ENCODE measurements at regions not wholly inside any gene's neighbourhood (a gene's known extent, or its start where the extent isn't known, plus 50 kb on each side); places are given as distances from the start of the nearest gene placed in this dataset.

DNA sequence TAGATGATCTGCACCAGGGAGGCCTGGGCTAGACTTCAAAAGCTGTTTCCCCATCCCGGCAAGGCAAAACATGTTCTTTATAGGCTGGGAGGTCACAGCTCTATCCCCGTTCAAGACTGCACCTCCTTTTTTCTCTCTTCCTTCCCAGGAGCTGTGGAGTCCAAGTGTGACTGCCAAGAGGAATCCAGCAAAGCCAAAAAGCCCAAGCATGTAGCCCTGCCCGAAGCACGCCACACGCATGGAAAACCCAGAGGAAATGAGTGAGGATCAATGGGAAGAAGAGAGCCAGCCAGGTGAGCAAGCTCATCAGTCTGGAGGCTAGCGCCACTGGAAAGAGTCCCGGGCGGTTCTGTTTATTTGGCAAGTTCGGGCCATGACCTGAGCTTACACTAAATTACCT is 240.4 kb downstream of the PRL start:
- Histone ChIP-seq H3K56ac (ENCODE audit: extremely low read depth, insufficient read depth, low read length) (no peak overlapping the region), H3K79me1 (ENCODE audit: low read depth in 1 of 2, low read length in 2 of 2) (no peaks in the 10 kb centered on the region), H3K14ac (replicated peaks; ENCODE audit: low read depth, low read length) (no peak overlapping the region), H3K4ac (ENCODE audit: low read depth, low read length) (no peak overlapping the region), H2BK5ac (ENCODE audit: low read depth, low read length, poor library complexity, severe bottlenecking) (no peak overlapping the region), H4K8ac (ENCODE audit: low read depth in 2 of 2, low read length in 2 of 2) (no peak overlapping the region), H3K9me1 (ENCODE audit: insufficient read depth, low read length) (no peaks in the 10 kb centered on the region), H3K18ac (ENCODE audit: low read depth, low read length) (no peak overlapping the region), H3K23ac (ENCODE audit: low read depth, low read length) (no peak overlapping the region), H3K9me3 (ENCODE audit: control insufficient read depth, insufficient read depth, low read length) (peaks cover 3% of the 10 kb centered on the region; the same call in 1 of the 2 replicates), H4K91ac (ENCODE audit: insufficient read depth, low read depth, low read length) (no peak overlapping the region), H2BK120ac (ENCODE audit: low read depth, low read length) (no peak overlapping the region), H3K4me1 (ENCODE audit: control insufficient read depth, insufficient read depth, low read length) (no peaks in the 10 kb centered on the region), H2BK20ac (ENCODE audit: low read depth, low read length) (no peak overlapping the region), H2AK5ac (ENCODE audit: low read depth, low read length) (no peak overlapping the region), H3K27me3 (ENCODE audit: control insufficient read depth, insufficient read depth, low read length) (no peaks in the 10 kb centered on the region), H4K5ac (ENCODE audit: low read depth, low read length) (no peak overlapping the region), H4K20me1 (ENCODE audit: insufficient read depth, low read length) (no peaks in the 10 kb centered on the region), H3K4me2 (ENCODE audit: low read depth, low read length) (no peak overlapping the region), H2AFZ (replicated peaks; ENCODE audit: low read length, poor library complexity) (no peak overlapping the region), H2BK15ac (ENCODE audit: low read depth, low read length) (no peak overlapping the region), H3K4me3 (ENCODE audit: insufficient read depth, low read depth, low read length) (no peak overlapping the region), H3K36me3 (ENCODE audit: control insufficient read depth, insufficient read depth, low read length) (peaks cover 2% of the 10 kb centered on the region; the same call in 1 of the 2 replicates), H2AK9ac (replicated peaks; ENCODE audit: low read depth, low read length, poor library complexity) (no peak overlapping the region), H3K27ac (ENCODE audit: insufficient read depth, low read length) (no peak overlapping the region), H3K9ac (ENCODE audit: low read depth, low read length) (no peak overlapping the region)
- intact Hi-C loops (cut with micrococcal nuclease) = no loop called here
- in situ Hi-C loops (cut with MboI; ENCODE audit: low sequenced_read_pairs) = no loop called here
- POLR2A ChIA-PET (ENCODE audit: unreplicated experiment) = no interaction called here
- TF ChIP-seq RCOR1 (IDR thresholded peaks at IDR 0.05; ENCODE audit: insufficient replicate concordance, low read length) = no peak
- no peak for TF ChIP-seq MAZ (IDR thresholded peaks at IDR 0.05; ENCODE audit: borderline replicate concordance, low read depth, low read length)
- TF ChIP-seq FOS (IDR thresholded peaks at IDR 0.05; ENCODE audit: low read depth, low read length) = no peak
- TF ChIP-seq, protein P1, sequence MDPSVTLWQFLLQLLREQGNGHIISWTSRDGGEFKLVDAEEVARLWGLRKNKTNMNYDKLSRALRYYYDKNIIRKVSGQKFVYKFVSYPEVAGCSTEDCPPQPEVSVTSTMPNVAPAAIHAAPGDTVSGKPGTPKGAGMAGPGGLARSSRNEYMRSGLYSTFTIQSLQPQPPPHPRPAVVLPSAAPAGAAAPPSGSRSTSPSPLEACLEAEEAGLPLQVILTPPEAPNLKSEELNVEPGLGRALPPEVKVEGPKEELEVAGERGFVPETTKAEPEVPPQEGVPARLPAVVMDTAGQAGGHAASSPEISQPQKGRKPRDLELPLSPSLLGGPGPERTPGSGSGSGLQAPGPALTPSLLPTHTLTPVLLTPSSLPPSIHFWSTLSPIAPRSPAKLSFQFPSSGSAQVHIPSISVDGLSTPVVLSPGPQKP (IDR thresholded peaks at IDR 0.05; ENCODE audit: borderline replicate concordance, low read depth, low read length) = no peak
- TF ChIP-seq CHD1 (IDR thresholded peaks at IDR 0.05; ENCODE audit: low read depth, low read length) = no peak
- no peak for TF ChIP-seq RFX5 (IDR thresholded peaks at IDR 0.05; ENCODE audit: low read depth, low read length)
- TF ChIP-seq, protein P2, sequence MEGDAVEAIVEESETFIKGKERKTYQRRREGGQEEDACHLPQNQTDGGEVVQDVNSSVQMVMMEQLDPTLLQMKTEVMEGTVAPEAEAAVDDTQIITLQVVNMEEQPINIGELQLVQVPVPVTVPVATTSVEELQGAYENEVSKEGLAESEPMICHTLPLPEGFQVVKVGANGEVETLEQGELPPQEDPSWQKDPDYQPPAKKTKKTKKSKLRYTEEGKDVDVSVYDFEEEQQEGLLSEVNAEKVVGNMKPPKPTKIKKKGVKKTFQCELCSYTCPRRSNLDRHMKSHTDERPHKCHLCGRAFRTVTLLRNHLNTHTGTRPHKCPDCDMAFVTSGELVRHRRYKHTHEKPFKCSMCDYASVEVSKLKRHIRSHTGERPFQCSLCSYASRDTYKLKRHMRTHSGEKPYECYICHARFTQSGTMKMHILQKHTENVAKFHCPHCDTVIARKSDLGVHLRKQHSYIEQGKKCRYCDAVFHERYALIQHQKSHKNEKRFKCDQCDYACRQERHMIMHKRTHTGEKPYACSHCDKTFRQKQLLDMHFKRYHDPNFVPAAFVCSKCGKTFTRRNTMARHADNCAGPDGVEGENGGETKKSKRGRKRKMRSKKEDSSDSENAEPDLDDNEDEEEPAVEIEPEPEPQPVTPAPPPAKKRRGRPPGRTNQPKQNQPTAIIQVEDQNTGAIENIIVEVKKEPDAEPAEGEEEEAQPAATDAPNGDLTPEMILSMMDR (conservative IDR thresholded peaks at IDR 0.05; ENCODE audit: low read depth, low read length) = no peak
- TF ChIP-seq SMC3 (IDR thresholded peaks at IDR 0.05; ENCODE audit: low read depth, low read length) = no peak
- no peak for TF ChIP-seq MAFK (IDR thresholded peaks at IDR 0.05; ENCODE audit: low read depth, low read length)
- no peak for TF ChIP-seq RAD21 (IDR thresholded peaks at IDR 0.05; ENCODE audit: low read length)
- TF ChIP-seq CEBPB (IDR thresholded peaks at IDR 0.05; ENCODE audit: low read depth, low read length) = no peak
- TF ChIP-seq POLR2A (IDR thresholded peaks at IDR 0.05; ENCODE audit: low read depth, low read length) = no peak
- ATAC-seq (ENCODE audit: low read depth) (no peak), DNase-seq (no peak)
- CTCF ChIA-PET = no interaction called here
- WGBS, 2 experiments (ENCODE audit: extremely low coverage in 2 of 2, insufficient read length in 1 of 2) = 90% methylated on average over 2 of the region's 9 CpGs; no CpG with 5 or more reads in 1 of the 2 experiments
- BruUV-seq (replicated peaks) = no TSS peak
- dilution Hi-C loops (cut with HindIII; ENCODE audit: low sequenced_read_pairs, unreplicated experiment) = no loop called here
